ENCODE measurements at regions not wholly inside any gene's neighbourhood (a gene's known extent, or its start where the extent isn't known, plus 50 kb on each side); places are given as distances from the start of the nearest gene placed in this dataset.

- TF ChIP-seq EZH2phosphoT487 (IDR thresholded peaks at IDR 0.05; ENCODE audit: insufficient read depth, low read depth) = no peak
- TF ChIP-seq EZH2 (IDR thresholded peaks at IDR 0.05; ENCODE audit: insufficient read depth, poor library complexity, severe bottlenecking) = no peak
Observed at GRCh38 chr16:26344976-26345375, 653.2 kb downstream of the HS3ST4 start.
